VCaP (cell line): ENCODE measurements at regions not wholly inside any gene's neighbourhood (a gene's known extent, or its start where the extent isn't known, plus 50 kb on each side); places are given as distances from the start of the nearest gene placed in this dataset.
"Not testable (repeated sequence)": the region's sequence is repeated elsewhere in the genome, so short reads cannot be mapped to it uniquely, and the experiment has no call there.

Experiments used
- H3K27ac ChIP-seq: fragments of 450-650 bp; 2 replicates; pipeline ENCODE4 v1.5.1; 2017
- TF ChIP-seq, protein P1 (sequence below): fragments of 450-650 bp; conservative IDR thresholded peaks from 2 replicates; pipeline ENCODE4 v1.5.1; 2017; ENCODE audit warnings: mild to moderate bottlenecking, moderate library complexity

DNA sequence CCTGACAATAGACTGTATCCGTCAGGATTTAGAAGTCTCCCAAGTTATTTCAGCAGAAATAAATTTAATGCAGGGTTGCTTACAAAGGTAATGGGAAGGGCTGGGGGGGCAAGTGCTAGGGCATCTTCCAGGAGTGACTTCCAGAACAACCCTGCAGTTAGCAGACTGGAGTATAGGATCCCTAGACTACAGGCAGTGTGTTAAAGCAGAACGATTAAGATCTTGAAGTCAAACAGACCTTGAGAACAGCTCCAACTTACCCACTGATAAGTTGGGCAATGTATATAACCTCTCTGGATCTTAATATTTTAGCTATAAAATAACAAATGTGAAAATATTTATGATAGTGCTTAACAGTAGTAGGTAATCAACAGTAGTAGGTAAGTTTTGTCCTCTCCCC is 113.6 kb upstream of the LIFR start:
- no peak overlapping the region for H3K27ac ChIP-seq
- TF ChIP-seq, protein P1, sequence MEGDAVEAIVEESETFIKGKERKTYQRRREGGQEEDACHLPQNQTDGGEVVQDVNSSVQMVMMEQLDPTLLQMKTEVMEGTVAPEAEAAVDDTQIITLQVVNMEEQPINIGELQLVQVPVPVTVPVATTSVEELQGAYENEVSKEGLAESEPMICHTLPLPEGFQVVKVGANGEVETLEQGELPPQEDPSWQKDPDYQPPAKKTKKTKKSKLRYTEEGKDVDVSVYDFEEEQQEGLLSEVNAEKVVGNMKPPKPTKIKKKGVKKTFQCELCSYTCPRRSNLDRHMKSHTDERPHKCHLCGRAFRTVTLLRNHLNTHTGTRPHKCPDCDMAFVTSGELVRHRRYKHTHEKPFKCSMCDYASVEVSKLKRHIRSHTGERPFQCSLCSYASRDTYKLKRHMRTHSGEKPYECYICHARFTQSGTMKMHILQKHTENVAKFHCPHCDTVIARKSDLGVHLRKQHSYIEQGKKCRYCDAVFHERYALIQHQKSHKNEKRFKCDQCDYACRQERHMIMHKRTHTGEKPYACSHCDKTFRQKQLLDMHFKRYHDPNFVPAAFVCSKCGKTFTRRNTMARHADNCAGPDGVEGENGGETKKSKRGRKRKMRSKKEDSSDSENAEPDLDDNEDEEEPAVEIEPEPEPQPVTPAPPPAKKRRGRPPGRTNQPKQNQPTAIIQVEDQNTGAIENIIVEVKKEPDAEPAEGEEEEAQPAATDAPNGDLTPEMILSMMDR, result no peak

DNA sequence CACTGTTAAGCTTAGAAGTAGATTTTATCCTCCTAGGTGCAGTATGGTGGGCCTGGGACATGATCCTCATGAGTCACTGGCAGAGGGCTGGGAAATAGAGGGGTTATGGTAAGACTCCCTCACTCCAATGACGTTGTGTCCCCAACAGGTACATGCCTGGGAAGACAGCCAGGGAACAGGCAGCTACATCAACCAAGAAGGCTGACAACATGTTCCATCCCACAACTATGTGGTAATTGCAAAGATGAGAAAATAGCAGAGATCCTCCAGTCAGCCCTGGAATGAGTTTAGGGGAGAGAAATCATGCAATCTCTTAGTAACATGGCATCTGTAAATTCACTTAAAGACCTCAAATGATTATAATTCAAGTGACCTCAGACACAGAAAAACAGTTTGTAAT is 114.4 kb upstream of the LIFR start:
- H3K27ac ChIP-seq, result no peak overlapping the region

DNA sequence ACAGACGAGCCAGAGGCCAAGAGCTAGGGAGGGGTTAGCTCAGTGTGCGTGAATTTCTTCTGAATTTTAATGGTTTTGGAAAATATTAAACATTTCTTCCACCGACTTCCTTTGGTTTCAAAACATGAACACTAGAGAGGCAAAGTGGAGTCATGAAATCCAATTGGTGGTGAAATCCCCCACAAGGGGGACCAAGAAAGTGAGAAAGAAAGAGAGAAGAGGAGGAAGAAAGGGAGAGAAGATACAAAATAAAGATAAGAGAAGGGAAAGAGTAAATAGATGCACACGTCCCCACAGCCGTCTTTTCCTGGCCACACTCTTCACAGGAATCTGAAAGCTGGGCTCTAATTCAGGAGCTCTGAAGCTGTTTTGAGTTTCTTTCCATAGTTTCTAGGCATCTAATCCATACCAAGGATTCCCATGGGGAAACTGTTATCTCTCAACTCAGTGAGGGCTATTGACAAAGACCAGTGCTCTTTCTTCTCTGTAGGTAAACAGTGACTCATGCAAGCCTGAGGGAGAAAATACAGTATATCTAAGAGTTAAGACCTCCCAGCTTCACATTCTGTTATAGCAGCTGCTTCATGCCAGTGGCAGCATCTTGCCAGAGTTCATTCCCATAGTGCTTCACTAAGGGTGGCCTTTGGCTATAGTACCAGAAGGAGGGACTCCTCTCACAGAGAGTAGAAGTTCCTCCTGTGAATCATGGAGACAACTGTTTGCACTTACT is 115.8 kb upstream of the LIFR start:
- H3K27ac ChIP-seq, result no peak overlapping the region
- TF ChIP-seq, protein P1, result no peak

More for the DNA sequence above, 114.4 kb upstream of the LIFR start:
- TF ChIP-seq, protein P1, result no peak

- no peak overlapping the region for H3K27ac ChIP-seq
These were observed 117.2 kb upstream of the LIFR start for GRCh38 chr5:38673671-38674071.

DNA sequence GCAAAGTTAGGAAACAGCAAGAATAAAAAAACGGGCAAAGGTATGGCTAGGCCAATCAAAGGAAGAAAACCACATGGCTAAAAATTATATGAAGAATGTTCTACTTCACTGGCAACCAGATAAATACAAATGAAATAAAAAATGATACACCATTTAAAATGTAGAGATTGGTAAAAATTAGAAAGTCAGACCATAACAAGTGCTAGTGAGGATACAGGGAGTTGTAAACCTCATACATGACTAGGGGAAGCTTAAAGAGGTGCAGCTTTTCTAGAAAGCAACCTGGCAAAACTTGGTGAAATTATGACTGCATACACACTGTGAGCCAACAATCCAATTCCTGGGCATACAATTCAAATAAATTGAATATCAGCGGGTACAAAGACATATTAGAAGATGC is 119.0 kb upstream of the LIFR start:
- no peak overlapping the region for H3K27ac ChIP-seq
- TF ChIP-seq, protein P1, result no peak

More at GRCh38 chr5:38673671-38674071, 117.2 kb upstream of the LIFR start:
- TF ChIP-seq, protein P1, result no peak

- TF ChIP-seq, protein P1, result no peak
- H3K27ac ChIP-seq, result no peak overlapping the region
These were observed 121.2 kb upstream of the LIFR start for GRCh38 chr5:38677636-38678035.

DNA sequence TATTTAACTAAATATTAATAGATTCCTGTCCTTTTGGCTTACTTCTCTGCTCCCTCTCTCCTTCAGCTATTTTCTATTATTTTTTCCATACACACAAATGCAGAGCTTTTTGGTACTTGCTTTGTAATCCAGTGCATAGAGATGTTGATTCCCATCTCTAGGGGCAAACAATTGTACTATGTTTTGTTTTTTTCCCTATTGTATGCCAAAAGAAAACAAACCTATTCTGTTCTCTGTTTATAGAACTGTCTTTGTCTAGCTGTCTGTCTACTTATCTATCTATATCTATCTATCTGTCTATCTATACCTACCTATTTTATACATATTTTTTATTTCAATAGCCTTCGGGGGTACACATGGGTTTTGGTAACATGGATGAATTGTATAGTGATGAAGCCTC is 121.6 kb upstream of the LIFR start:
- no peak overlapping the region for H3K27ac ChIP-seq
- TF ChIP-seq, protein P1, result no peak

- not testable (repeated sequence) for H3K27ac ChIP-seq
These were observed 122.3 kb upstream of the LIFR start for GRCh38 chr5:38678697-38679096.
